SK-N-SH treated with all-trans-retinoic acid at 6 μM for 48 hours (cell line): ENCODE measurements at regions not wholly inside any gene's neighbourhood (a gene's known extent, or its start where the extent isn't known, plus 50 kb on each side); places are given as distances from the start of the nearest gene placed in this dataset.
A peak's percentile ranks its signal among the peaks of the same experiment; 100 is the strongest.
"Not testable (repeated sequence)": the region's sequence is repeated elsewhere in the genome, so short reads cannot be mapped to it uniquely, and the experiment has no call there.

Experiments used
- ATAC-seq: fragments of 200-7000 bp; cut with Tn5 transposase; 3 replicates; pipeline ENCODE4 v1.9.1; 2020; ENCODE audit warnings: mild to moderate bottlenecking, moderate library complexity
- ARNTL ChIP-seq: fragments of 450-650 bp; formaldehyde crosslinking; IDR thresholded peaks from 2 replicates; pipeline ENCODE4 v1.5.0; 2020; ENCODE audit warnings: low read depth, mild to moderate bottlenecking, moderate library complexity, borderline replicate concordance
- BACH2 ChIP-seq: fragments of 250-450 bp; sonication (Bioruptor Pico); IDR thresholded peaks from 2 replicates; pipeline ENCODE4 v1.9.0; 2021; ENCODE audit warnings: mild to moderate bottlenecking, borderline replicate concordance
- CREB5 ChIP-seq: fragments of 250-450 bp; sonication (Bioruptor Pico); IDR thresholded peaks from 2 replicates; pipeline ENCODE4 v1.5.1; 2020; ENCODE audit warnings: low read depth, mild to moderate bottlenecking, moderate library complexity
- CSDC2 ChIP-seq: fragments of 250-450 bp; sonication (Bioruptor Pico); IDR thresholded peaks from 2 replicates; pipeline ENCODE4 v1.5.0; 2020; ENCODE audit warnings: mild to moderate bottlenecking, moderate library complexity
- CSRNP3 ChIP-seq: fragments of 250-450 bp; sonication (Bioruptor Pico); IDR thresholded peaks from 2 replicates; pipeline ENCODE4 v1.5.1; 2021; ENCODE audit warnings: mild to moderate bottlenecking, moderate library complexity
- ESRRG ChIP-seq: fragments of 250-450 bp; sonication (Bioruptor Pico); IDR thresholded peaks from 2 replicates; pipeline ENCODE4 v1.6.1; 2021; ENCODE audit warnings: mild to moderate bottlenecking
- GLIS3 ChIP-seq: fragments of 250-450 bp; sonication (Bioruptor Pico); IDR thresholded peaks from 2 replicates; pipeline ENCODE4 v1.5.0; 2020; ENCODE audit warnings: mild to moderate bottlenecking, moderate library complexity
- ISL1 ChIP-seq: fragments of 250-450 bp; sonication (Bioruptor Pico); IDR thresholded peaks from 2 replicates; pipeline ENCODE4 v2.1.2; 2022; ENCODE audit warnings: mild to moderate bottlenecking, moderate library complexity
- OSR1 ChIP-seq: fragments of 250-450 bp; sonication (Bioruptor Pico); IDR thresholded peaks from 2 replicates; pipeline ENCODE4 v1.8.0; 2022; ENCODE audit warnings: moderate library complexity, mild to moderate bottlenecking, inconsistent platforms
- PATZ1 ChIP-seq: fragments of 250-450 bp; sonication (Bioruptor Pico); IDR thresholded peaks from 2 replicates; pipeline ENCODE4 v1.8.0; 2020; ENCODE audit warnings: mild to moderate bottlenecking, moderate library complexity, borderline replicate concordance
- POU6F1 ChIP-seq: fragments of 250-450 bp; sonication (Bioruptor Pico); IDR thresholded peaks from 2 replicates; pipeline ENCODE4 v1.8.0; 2021; ENCODE audit warnings: low read depth, mild to moderate bottlenecking, moderate library complexity, borderline replicate concordance
- PPARA ChIP-seq: fragments of 250-450 bp; sonication (Bioruptor Pico); IDR thresholded peaks from 2 replicates; pipeline ENCODE4 v1.5.0; 2020; ENCODE audit warnings: mild to moderate bottlenecking, borderline replicate concordance
- RARB ChIP-seq: fragments of 250-450 bp; sonication (Bioruptor Pico); IDR thresholded peaks from 2 replicates; pipeline ENCODE4 v1.8.0; 2021; ENCODE audit warnings: mild to moderate bottlenecking, moderate library complexity
- TCF4 ChIP-seq: fragments of 250-450 bp; sonication (Bioruptor Pico); IDR thresholded peaks from 2 replicates; pipeline ENCODE4 v1.8.0; 2021; ENCODE audit warnings: mild to moderate bottlenecking, moderate library complexity, borderline replicate concordance
- TOX ChIP-seq: fragments of 250-450 bp; sonication (Bioruptor Pico); IDR thresholded peaks from 2 replicates; pipeline ENCODE4 v1.8.0; 2021; ENCODE audit warnings: mild to moderate bottlenecking, moderate library complexity, borderline replicate concordance
- TSHZ2 ChIP-seq: fragments of 250-450 bp; sonication (Bioruptor Pico); IDR thresholded peaks from 2 replicates; pipeline ENCODE4 v1.5.0; 2020; ENCODE audit warnings: mild to moderate bottlenecking, moderate library complexity
- ZC3H10 ChIP-seq: fragments of 250-450 bp; sonication (Bioruptor Pico); IDR thresholded peaks from 2 replicates; pipeline ENCODE4 v1.5.1; 2021; ENCODE audit warnings: mild to moderate bottlenecking, moderate library complexity
- ZFP30 ChIP-seq: fragments of 450-650 bp; formaldehyde crosslinking; IDR thresholded peaks from 2 replicates; pipeline ENCODE4 v1.5.0; 2022; ENCODE audit warnings: mild to moderate bottlenecking, moderate library complexity
- ZNF565 ChIP-seq: fragments of 450-650 bp; formaldehyde crosslinking; conservative IDR thresholded peaks from 2 replicates; pipeline ENCODE4 v1.5.0; 2020; ENCODE audit warnings: low read depth, mild to moderate bottlenecking, moderate library complexity
- ZNF70 ChIP-seq: fragments of 450-650 bp; formaldehyde crosslinking; IDR thresholded peaks from 2 replicates; pipeline ENCODE4 v1.5.0; 2020; ENCODE audit warnings: mild to moderate bottlenecking, moderate library complexity
- ZNF8 ChIP-seq: fragments of 450-650 bp; formaldehyde crosslinking; IDR thresholded peaks from 2 replicates; pipeline ENCODE4 v1.5.0; 2020; ENCODE audit warnings: mild to moderate bottlenecking, moderate library complexity

GRCh38 chr10:95137990-95138625 lies 55.9 kb upstream of the ACSM6 start:
- ATAC-seq: not testable (repeated sequence)

GRCh38 chr10:95134490-95134889 lies 59.5 kb upstream of the ACSM6 start:
- TF ChIP-seq TOX: no peak
- no peak for TF ChIP-seq BACH2 (CRISPR knock-in tag)
- TF ChIP-seq, all 23 proteins: peak for 0

GRCh38 chr10:95133997-95134396 lies 60.0 kb upstream of the ACSM6 start:
- no peak for TF ChIP-seq OSR1 (CRISPR knock-in tag)
- TF ChIP-seq ISL1 (CRISPR knock-in tag): no peak
- TF ChIP-seq TCF4 (CRISPR knock-in tag): no peak
- TF ChIP-seq PATZ1 (CRISPR knock-in tag): no peak
- no peak for TF ChIP-seq CSRNP3 (CRISPR knock-in tag)
- TF ChIP-seq RARB (CRISPR knock-in tag): no peak
- TF ChIP-seq ZFP30: no peak
- no peak for TF ChIP-seq POU6F1 (CRISPR knock-in tag)
- no peak for TF ChIP-seq GLIS3 (CRISPR knock-in tag)
- TF ChIP-seq PPARA (CRISPR knock-in tag): no peak
- no peak for TF ChIP-seq ARNTL (CRISPR knock-in tag)
- TF ChIP-seq TOX: no peak
- no peak for TF ChIP-seq CREB5 (CRISPR knock-in tag)
- TF ChIP-seq ESRRG (CRISPR knock-in tag): no peak
- TF ChIP-seq ZNF70 (CRISPR knock-in tag): no peak
- no peak for TF ChIP-seq ZC3H10 (CRISPR knock-in tag)
- no peak for TF ChIP-seq ZNF565 (CRISPR knock-in tag)
- no peak for TF ChIP-seq ZNF8 (CRISPR knock-in tag)
- TF ChIP-seq BACH2 (CRISPR knock-in tag): no peak
- ATAC-seq: no peak

More at GRCh38 chr10:95134490-95134889, 59.5 kb upstream of the ACSM6 start:
- ATAC-seq: no peak

- ATAC-seq: peak; percentile 78
- TF ChIP-seq ISL1 (CRISPR knock-in tag) (no peak), POU6F1 (CRISPR knock-in tag) (no peak), TSHZ2 (no peak), ZC3H10 (CRISPR knock-in tag) (no peak), RARB (CRISPR knock-in tag) (no peak), ARNTL (CRISPR knock-in tag) (no peak), CSDC2 (CRISPR knock-in tag) (no peak), GLIS3 (CRISPR knock-in tag) (no peak), ZNF70 (CRISPR knock-in tag) (no peak)
- TF ChIP-seq, all 23 proteins: peak for 0
These were observed 60.9 kb upstream of the ACSM6 start for GRCh38 chr10:95133016-95133752.

- not testable (repeated sequence) for ATAC-seq
These were observed 61.1 kb upstream of the CYP2C8 start for GRCh38 chr10:95130429-95130828.
